ENCODE measurements at regions not wholly inside any gene's neighbourhood (a gene's known extent, or its start where the extent isn't known, plus 50 kb on each side); places are given as distances from the start of the nearest gene placed in this dataset.
"Not testable (repeated sequence)": the region's sequence is repeated elsewhere in the genome, so short reads cannot be mapped to it uniquely, and the experiment has no call there.

DNA sequence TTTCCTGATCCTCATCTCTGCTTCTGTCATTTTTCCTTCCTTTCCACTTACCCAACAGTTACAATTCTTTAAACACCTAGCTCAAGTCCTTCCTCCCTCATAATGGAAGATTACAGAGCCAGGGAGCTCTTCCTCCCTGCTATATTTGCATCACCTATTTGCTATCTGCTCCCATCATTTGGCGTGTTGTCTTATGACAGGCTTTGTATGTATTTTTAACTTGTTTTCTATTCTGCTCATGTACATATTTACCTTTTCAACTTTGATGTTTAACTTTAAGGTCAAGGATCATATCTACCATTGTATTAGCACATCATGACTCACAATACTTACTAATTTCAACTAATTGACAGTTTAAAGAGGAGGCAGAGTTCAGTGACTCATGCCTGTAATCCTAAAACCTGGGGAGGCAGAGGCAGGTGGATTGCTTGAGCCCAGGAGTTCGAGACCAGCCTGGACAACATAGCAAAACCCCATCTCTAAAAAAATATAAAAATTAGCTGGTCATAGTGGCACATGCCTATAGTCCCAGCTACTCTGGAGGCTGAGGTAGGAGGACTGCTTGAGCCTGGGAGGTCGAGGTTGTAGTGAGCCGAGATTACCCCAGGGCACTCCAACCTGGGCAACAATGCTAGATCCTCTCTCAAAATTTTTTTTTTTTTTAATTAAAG lies 92.5 kb upstream of the FOXN2 start:
- no peak for DNase-seq (ENCODE audit: low read depth)

DNA sequence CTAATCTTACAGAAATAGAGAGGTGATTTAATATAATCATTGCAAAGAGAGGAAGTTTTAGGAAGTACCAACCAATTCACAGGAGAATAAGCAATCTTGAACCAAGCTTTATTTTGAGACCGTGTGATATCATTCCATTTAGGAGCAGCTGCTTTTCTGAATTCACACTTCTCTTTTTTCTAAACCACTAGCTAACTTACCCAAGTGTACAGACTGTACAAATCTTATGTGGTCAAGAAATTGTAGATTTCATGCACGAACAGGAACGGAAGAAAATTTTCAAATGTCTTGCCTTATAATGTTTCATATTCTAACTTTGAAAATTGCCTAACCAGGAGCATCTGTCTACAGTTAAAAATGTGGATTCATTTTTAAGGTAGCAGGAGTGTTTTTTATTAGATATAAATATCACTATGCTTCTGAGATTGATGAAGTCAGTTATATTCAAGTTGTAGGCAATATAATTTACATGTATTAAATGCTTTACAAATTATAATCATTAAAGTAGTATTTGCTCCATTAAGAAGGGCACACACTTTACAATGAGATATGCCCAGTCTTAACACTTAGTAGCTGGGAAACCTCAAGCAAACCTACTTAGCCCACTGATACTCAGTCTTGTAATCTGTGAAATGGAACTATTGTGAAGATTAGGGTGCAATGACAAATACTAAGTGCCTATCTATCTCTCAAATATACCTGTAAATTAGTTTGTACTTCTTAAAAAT lies 86.7 kb upstream of the FOXN2 start:
- no peak for DNase-seq (ENCODE audit: low read depth)

DNA sequence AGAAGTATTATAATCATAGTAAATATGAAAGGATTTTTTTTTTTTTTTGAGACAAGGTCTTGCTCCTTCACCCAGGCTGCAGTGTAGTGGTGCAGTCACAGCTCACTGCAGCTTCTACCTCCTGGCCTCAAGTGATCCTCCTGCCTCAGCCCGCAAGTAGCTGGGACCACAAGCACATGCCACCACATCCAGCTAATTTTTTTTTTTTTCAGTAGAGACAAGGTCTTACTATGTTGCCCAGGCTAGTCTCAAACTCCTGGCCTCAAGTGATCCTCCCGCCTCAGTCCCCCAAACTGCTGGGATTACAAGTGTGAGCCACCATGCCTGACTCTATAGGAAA lies 86.2 kb upstream of the FOXN2 start:
- no peak for DNase-seq (ENCODE audit: low read depth)

DNA sequence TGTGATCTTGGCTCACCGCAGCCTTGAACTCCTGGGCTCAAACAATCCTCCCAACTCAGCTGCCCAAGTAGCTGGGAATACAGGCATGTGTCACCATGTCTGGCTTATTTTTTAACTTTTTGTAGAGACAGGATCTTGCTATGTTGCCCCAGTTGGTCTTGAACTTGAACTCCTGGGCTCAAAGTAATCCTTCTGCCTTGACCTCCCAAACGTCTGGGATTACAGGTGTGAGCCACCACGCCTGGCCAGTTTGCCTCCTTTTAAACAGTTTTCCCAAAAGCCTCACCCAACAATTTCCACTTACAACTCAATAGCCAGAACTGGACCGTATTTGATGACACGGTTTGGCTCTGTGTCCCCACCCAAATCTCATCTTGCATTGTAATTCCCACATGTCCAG lies 85.4 kb upstream of the FOXN2 start:
- DNase-seq (ENCODE audit: low read depth), result no peak

DNA sequence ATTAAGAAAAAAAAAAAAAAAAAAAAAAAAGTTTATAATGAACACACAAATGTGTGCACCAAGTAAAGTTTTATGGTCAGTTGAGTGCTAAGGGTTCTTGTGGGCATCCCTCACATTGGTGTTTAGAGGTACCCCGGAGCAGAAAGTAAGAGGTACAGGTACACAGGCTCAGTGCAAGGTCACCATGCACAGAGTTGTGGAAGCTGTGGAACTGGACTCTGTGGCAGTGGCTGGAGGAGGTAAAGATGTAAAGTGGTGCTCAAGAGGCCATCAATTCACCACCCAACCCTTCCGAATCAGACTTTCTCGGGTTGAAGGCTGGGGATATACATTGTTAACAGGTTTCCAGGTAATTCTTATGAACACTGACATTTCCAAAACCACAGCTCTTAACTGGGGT lies 83.6 kb upstream of the FOXN2 start:
- DNase-seq (ENCODE audit: low read depth), result no peak

DNA sequence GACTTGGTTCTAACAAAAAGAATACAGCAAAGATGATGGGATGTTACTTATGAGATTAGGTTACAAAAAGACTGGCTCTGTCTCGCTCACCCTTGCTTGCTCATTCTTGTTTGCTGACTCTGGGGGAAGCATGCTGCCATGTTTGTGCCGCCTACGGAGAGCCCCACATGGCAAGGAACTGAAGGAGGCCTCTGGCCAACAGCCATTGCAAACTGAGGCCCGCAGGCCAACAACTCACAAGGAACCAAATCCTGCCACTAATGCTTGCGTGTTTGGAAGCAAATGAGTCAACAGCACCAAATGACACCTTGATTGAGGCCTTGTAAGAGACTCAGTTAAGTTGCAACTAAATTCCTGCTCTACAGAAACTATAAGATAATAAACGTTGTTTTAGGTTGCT lies 82.1 kb upstream of the FOXN2 start:
- DNase-seq (ENCODE audit: low read depth), result no peak

DNA sequence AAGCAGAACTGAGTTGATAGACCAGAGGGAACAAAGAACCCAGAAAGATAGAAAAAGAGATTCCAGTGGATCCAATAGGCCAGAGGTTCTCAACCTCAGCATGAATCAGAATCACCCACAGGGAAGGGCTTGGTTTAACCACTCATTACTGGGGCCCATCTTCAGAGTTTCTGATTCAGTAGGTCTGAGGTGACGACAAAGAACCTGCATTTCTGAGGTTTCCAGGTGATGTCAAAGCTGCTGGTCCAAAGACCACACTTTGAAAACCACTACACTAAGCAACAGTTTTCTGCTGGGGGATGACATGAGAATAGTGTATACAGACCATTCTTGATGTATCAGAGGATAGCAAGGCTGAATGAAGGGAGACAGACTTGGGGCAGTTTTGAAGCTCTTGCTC lies 81.5 kb upstream of the FOXN2 start:
- DNase-seq (ENCODE audit: low read depth), result no peak

DNA sequence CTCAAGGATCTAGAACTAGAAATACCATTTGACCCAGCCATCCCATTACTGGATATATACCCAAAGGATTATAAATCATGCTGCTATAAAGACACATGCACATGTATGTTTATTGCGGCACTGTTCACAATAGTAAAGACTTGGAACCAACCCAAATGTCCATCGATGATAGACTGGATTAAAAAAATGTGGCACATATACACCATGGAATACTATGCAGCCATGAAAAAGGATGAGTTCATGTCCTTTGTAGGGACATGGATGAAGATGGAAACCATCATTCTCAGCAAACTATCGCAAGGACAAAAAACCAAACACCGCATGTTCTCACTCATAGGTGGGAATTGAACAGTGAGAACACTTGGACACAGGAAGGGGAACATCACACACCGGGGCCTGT lies 80.7 kb upstream of the FOXN2 start:
- not testable (repeated sequence) for DNase-seq (ENCODE audit: low read depth)

DNA sequence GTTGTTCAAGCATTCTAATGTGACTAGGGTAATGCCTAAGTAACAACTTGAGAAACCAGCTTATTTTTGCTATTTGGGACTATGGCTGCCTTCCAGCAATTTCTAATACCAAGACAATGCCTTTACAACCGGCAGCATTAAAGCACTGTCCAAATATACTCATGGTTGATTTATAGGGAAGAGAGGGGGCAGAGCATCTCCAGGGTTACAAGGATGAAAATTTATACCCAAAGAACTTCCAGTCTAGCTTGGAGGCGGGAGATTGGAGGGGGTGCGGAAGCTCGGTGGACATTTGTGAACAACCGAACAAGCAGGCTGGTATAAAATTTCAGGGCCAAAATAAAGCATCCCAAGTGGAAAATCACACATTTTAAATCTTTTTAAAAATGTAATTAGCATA lies 79.4 kb upstream of the FOXN2 start:
- DNase-seq (ENCODE audit: low read depth), result no peak

DNA sequence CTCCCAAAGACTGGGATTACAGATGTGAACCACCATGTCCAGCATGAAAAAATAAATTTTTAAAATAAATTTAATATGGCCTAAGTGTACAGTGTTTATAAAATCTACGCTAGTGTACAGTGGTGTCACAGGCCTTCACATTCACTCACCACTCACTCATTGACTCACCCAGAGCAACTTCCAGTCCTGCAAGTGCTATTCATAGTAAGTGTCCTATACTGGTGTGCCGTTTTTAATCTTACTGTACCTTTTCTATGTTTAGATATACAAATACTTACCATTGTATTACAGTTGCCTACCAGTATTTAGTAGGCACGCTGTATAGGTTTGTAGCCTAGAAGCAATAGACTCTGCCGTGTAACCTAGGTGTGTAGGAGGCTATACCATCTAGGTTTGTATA lies 76.1 kb upstream of the FOXN2 start:
- no peak for DNase-seq (ENCODE audit: low read depth)

DNA sequence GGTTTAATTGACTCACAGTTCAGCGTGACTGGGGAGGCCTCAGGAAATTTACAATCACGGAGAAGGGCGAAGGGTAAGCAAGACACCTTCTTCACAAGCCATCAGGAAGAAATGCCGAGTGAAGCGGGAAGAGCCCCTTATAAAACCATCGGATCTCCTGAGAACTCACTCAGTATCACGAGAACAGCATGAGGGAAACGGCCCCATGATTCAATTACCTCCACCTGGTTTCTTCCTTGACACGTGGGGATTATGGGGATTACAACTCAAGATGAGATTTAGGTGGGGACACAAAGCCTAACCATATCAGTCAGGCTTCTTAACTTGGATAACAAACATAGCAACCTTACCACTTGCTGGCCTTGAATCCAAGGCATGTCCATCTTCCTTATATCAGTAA lies 73.6 kb upstream of the FOXN2 start:
- no peak for DNase-seq (ENCODE audit: low read depth)

DNA sequence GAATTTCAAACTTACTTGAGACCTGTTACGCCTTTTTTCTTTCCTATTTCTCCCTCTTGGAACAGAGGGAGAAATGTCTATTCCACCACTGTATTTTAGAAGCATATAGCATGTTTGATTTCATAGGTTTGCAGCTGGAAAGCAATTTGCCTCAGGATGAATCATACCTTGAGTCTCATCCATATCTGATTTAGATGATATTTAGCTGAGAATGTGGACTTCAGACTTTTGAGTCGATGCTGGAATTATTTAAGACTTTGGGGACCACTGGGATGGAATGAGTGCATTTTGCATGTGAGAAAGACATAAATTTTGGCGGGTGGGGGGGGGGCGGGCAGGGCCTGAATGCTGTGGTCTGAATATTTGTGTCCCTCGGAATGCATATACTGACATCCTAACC lies 67.3 kb upstream of the FOXN2 start:
- DNase-seq (ENCODE audit: low read depth), result no peak

DNA sequence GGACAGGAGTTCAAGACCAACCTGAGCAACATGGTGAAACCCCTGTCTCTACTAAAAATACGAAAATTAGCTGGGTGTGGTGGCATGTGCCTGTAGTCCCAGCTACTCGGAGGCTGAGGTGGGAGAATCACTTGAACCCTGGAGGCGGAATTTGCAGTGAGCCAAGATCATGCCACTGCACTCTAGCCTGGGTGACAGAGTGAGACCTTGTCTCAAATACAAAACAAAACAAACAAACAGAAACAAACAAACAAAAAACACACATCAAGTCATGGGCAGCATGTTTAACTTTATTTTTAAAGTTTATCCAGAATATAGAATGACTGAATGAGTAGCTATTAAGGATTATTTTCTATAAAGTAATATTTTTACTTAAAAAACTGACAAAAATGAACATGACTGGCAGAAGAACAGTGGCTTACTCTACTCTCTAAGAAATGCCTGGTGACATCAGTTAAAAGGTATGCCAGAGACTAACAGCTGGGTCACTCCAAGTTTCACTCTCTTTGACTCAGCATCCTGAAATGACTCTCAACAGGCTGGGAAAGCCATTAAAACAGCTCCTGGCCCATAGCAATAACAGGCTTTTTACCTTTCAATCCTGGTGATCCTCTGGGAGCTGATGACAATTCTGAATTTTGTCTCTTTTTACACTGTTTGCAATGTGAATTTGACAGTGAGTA lies 66.1 kb upstream of the FOXN2 start:
- no peak for DNase-seq (ENCODE audit: low read depth)

DNA sequence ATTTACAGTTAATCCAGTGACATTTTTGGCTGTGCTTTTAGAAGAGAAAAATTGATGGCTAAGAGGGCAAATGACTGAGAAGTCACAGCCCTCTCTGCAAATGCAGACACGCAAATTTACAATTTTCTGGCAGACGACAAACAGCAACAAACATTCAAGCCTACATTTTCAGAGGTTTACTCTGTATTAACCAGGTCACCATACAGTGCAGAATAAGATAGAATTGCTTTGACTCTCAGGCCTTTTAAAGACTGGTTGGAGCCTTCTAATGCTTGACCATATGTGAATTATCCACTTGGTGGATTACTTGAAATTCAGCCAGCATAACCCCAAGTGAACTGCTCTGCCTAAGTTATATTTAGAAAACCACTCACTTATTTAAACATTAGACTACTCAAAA lies 65.5 kb upstream of the FOXN2 start:
- DNase-seq (ENCODE audit: low read depth), result no peak

DNA sequence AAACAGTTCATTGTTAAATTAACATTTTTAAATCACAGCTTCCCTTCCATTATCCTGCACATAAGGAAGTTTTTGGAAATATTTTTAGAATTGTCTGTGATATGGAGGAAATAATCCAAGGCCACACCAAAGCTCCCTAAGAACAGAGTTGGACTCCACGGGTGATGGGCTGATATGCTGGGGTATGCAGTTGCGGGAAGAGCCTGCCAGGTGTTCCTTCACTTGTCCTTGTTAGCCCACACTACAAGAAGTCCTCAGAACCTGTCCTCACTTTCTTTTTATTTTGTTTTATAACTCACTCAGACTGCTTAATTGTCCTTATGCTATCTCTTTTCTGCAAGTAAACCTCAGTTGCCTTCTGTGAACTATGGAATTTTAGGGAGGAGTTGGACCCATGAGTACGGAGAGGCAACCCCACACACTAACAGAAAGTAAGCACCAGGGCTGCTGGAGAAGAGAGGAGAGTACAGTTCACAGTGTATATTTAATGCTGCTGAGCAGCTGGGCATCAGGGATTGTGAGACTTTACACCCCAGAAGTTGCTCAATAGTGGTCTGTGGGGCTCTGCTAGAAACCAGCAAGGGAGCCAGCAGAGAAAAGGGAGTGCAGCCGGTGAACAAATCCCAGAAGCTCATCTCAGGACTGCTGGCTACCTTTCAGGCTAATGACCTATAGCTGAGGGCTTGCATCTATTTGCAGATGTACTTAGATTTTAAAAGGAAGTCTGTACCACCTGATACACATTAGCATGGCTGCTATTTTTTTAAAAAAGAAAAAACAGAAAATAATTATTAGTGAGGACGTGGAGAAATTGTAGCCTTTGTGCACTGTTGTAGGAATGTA lies 64.6 kb upstream of the FOXN2 start:
- DNase-seq (ENCODE audit: low read depth), result no peak

DNA sequence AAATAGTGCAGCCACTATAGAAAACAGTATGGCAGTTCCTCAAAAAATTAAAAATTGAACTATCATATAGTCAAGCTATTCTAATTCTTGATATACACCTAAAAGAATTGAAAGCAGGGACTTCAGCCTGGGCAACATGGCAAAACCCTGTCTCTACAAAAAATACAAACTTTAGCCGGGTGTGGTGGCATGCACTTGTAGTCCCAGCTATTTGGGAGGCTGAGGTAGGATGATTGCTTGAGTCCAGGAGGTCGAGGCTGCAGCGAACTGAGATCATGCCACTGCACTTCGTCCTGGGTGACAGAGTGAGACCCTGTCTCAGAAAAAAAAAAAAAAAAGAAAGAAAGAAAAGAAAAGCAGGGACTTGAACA lies 64.0 kb upstream of the FOXN2 start:
- DNase-seq (ENCODE audit: low read depth), result no peak

DNA sequence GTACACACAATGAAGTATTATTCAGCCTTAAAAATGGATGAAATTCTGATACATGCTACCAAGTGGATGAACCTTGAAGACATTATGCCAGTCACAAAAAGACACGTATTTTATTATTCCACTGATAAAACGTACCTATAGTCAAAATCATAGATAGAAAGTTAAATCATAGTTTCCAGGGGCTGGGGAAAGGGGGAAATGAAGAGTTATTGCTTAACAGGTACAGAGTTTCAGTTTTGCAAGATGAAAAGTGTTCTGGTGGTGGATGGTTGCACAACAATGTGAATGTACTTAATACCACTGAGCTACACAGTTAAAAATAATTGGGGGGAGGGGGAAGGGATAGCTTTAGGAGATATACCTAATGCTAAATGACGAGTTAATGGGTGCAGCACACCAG lies 63.5 kb upstream of the FOXN2 start:
- no peak for DNase-seq (ENCODE audit: low read depth)

DNA sequence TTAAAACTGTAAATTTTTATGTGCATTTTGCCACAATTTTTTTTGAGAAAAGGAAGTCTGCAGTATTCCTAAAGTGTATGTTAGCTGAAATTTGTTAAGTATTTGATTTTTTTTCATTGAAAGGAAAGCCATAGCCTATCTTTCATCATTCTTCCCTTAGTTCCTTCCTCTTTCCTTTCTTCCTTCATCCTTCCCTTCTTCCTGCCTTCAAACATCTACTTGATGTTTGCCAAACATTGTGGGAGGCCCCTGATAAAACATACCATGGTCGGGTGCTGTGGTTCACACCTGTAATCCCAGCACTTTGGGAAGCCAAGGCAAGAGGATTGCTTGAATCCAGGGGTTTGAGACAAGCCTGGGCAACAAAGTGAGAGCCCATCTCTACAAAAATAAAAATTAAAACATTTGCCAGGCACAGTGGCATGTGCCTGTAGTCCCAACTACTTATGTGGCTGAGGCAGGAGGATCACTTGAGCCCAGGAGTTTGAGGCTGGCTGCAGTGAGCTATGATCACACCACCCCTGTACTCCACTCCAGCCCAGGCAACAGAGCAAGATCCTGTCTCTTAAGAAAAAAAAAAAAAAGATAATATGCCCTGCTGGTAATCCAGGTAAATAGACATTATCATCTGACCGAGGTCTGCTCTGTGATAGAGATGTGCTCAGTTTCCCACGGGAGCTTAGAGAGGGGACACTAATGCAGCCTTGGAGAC lies 62.9 kb upstream of the FOXN2 start:
- DNase-seq (ENCODE audit: low read depth), result no peak

DNA sequence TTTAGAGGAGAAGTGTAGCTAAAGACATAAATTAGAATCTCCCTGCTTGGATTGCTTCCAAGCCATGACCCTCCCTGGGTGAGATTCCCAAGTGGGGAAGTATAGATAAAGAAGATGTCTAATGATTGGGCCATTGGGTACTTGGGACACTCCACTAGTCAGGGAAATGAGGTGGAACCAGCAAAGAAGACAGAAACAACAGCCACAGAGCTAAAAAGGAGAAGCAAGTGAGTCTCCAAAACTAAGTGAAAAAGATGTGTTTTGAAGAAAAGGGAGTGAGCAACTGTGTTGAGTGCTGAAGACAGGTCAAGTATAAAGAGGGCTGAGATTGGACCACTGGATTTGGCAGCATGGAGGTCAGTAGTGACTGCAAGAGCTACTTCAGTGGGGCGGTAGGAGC lies 61.2 kb upstream of the FOXN2 start:
- DNase-seq (ENCODE audit: low read depth), result no peak

DNA sequence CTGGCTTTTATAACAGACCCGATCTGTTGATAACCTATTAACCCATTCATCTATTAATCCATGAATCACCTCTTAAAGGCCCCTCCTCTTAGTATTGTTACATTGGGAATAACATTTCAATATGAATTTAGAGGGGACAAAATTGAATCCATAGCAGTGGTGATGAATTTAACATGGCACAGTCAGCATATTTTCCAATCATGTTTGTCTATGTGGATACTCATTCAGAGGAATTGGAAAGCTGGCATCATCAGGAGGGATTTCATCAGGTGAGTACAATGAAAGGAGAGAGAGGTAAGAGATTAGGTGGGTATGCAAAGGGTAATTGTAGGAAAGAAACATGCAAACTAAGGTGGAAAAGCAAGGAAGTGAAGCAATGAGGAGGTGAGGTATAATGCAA lies 59.6 kb upstream of the FOXN2 start:
- no peak for DNase-seq (ENCODE audit: low read depth)

DNA sequence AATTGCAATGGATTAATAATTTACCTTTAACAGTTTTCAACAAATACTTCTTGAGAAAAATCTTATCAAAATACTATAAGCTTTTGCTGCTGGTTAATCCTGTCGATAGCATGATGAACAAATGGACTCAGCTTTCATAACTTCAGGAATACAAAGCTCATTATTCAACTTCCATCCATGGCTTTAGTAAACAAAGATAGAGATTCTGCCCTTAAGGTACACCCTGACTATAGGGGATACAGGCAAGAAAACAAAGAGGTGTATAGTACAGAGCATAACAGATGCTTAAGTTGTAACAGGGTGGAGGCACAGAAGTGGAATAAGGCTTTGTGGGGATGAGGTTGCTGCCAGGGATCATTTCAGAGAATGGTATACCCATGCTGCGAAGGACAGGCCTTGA lies 57.0 kb upstream of the FOXN2 start:
- no peak for DNase-seq (ENCODE audit: low read depth)

DNA sequence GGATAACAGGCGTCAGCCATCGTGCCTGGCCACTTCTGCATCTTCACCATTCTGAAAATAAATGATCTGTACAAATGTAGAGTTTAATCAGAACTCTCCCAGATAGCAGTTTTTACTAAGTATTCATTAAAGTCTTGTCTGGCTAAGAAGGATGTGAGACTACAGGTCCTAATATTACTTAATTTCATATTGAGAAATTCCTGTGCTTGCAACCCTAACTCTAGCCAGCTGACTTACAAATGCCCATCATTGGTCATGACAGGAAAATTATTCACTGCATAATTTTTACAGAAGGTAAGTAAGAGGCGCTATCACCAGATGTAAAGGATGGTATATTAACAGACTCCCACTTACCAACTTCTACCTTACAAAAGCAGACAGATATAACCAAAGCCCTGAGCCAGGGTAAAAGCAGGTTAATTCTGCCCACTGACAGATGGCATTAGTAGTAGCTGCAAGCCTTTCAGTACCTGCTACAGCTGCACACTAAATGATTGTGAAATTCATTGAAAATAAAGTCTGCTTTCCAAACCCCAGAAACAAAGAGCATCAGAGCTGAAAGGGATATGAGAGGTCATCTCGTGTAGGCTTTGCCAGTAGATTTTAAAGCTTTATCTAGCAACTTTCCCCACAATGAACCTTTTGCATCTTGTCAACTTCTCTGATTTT lies 55.9 kb upstream of the FOXN2 start:
- no peak for DNase-seq (ENCODE audit: low read depth)

Data from activated T-cell treated with anti-CD3 and anti-CD28 coated beads for 24 hours (primary cell).